Body of pancreas (tissue), 4 donors: ENCODE measurements at regions not wholly inside any gene's neighbourhood (a gene's known extent, or its start where the extent isn't known, plus 50 kb on each side); places are given as distances from the start of the nearest gene placed in this dataset.

Experiments used
- CTCF ChIP-seq, 7 experiments: fragments of 450-650 bp in 4 of 7; fragments of 200-600 bp in 3 of 7; sonication (generic) in 3 of 7; IDR thresholded peaks; one replicate each; pipeline ENCODE4 v1.5.1; 2016 to 2019; ENCODE audit warnings: antibody characterized with exemption in 7 of 7
- POLR2A ChIP-seq, 3 donors: fragments of 450-650 bp; IDR thresholded peaks; one replicate each; pipeline ENCODE4 v1.6.1; 2016; ENCODE audit warnings: antibody characterized with exemption in 3 of 3, mild to moderate bottlenecking in 2 of 3

DNA sequence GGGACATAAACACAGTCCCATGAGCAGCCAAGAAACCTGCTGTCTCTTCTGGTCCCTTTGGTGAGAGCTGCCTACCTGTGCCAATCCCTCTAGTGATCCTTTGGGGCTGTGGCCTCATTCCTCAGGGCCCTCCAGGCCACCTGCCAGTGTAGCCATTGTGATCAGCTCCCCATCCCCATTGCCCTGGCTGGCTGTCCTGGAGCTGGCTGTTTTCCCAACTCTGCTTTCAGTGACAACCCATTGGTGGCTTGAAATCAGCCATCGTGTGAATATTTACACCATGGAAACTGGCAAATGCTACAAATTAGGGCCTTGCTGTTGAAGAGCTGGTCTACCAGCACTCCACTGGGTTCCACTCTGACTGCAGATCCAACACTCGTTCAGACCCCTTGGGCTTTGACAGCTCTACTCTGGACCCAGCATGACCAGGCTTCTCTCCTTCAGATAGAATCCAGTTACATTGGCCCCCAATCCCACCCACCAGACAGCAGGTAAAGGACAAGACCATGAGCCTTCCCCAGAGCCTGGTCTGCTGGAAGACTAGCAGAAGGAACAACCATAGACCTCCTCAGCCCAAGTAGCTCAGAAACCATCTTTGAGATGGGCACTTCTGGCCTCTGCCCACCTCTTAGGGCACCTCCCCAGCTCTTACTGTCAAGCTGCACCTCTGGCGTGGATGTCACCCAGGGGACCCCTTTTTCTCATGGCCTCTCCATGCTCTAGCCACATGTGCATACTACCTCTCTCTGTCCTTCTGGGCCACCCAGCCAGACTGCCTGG, 69.2 kb upstream of the NEK6 start:
- TF ChIP-seq CTCF (IDR thresholded peaks at IDR 0.05): no peak
- no peak for TF ChIP-seq POLR2A (IDR thresholded peaks at IDR 0.05)
